Tibial nerve (tissue), 4 donors: ENCODE measurements at regions not wholly inside any gene's neighbourhood (a gene's known extent, or its start where the extent isn't known, plus 50 kb on each side); places are given as distances from the start of the nearest gene placed in this dataset.

ENCODE experiments used
- CTCF ChIP-seq, 5 experiments: fragments of 200-600 bp in 3 of 5; fragments of 450-650 bp in 2 of 5; sonication (generic) in 3 of 5; IDR thresholded peaks; one replicate each; pipeline ENCODE4 v1.5.1; 2016 to 2019; ENCODE audit warnings: antibody characterized with exemption in 5 of 5, mild to moderate bottlenecking in 3 of 5, moderate library complexity in 2 of 5
- EP300 ChIP-seq, 2 donors: sonication (generic); formaldehyde crosslinking; IDR thresholded peaks; one replicate each; pipeline ENCODE4 v1.6.1; 2017; ENCODE audit warnings: antibody characterized with exemption in 2 of 2, mild to moderate bottlenecking in 1 of 2

GRCh38 chr15:84391191-84391590 lies 155.6 kb downstream of the GOLGA6L4 start:
- no peak for TF ChIP-seq CTCF (IDR thresholded peaks at IDR 0.05)
- no peak for TF ChIP-seq EP300 (IDR thresholded peaks at IDR 0.05)
